HCT116 (cell line): ENCODE measurements at regions not wholly inside any gene's neighbourhood (a gene's known extent, or its start where the extent isn't known, plus 50 kb on each side); places are given as distances from the start of the nearest gene placed in this dataset.

Source experiments
- ATAC-seq: fragments of 200-7000 bp; cut with Tn5 transposase; 2 replicates; pipeline ENCODE4 v1.9.1; 2020; ENCODE audit warnings: mild to moderate bottlenecking, moderate library complexity
- BruUV-seq: library from RNA; stranded (reverse); fragments of 400-500 nt; replicated peaks from 2 replicates; lab custom pipeline; 2021; lab: Mats Ljungman, UMichigan
- CTCF ChIA-PET: fragments of 300-600 bp; sonication (Branson Sonifier 250); formaldehyde crosslinking; loops from one replicate; lab custom pipeline; 2021; ENCODE audit warnings: antibody characterized with exemption; lab: Charles Lee
- POLR2A ChIA-PET: fragments of 300-600, 350-600 bp; sonication (Branson Sonifier 250); formaldehyde crosslinking; loops from one replicate; lab custom pipeline; 2021; ENCODE audit warnings: antibody characterized with exemption; lab: Charles Lee
- RAD21 ChIA-PET, 2 experiments: fragments of 300-600 bp; sonication (Branson Sonifier 250); formaldehyde crosslinking; loops; one replicate each; lab custom pipeline; 2023; ENCODE audit warnings: low total read pairs in 2 of 2; ENCODE audit not compliant: uncharacterized antibody in 2 of 2, unreplicated experiment in 2 of 2, low non-redundant PET in 1 of 2; lab: Charles Lee
- DNase-seq: peaks from one replicate; pipeline ENCODE4 v3.0.0-alpha.2; 2010; ENCODE audit warnings: low read depth, low spot score
- H2AFZ ChIP-seq: fragments of 200-600 bp; shearing (Covaris generic), sonication (generic); 2 replicates; pipeline ENCODE4 v1.6.1; 2017; ENCODE audit warnings: low read depth, mixed run types, mixed read lengths, antibody characterized with exemption, low read length; ENCODE audit not compliant: poor library complexity, severe bottlenecking
- H3K27ac ChIP-seq: 2 replicates; pipeline ENCODE4 v1.5.1; 2012; ENCODE audit warnings: low read depth, low read length
- H3K27me3 ChIP-seq: fragments of 200-600 bp; sonication (generic); 2 replicates; pipeline ENCODE4 v1.6.1; 2016; ENCODE audit warnings: mixed run types, low read length, mixed read lengths; ENCODE audit not compliant: insufficient read depth
- H3K36me3 ChIP-seq, 2 experiments: fragments of 200-500 bp in 1 of 2; fragments of 200-600 bp in 1 of 2; sonication (Bioruptor generic) in 1 of 2; sonication (generic) in 1 of 2; 2 replicates each; pipeline versions ENCODE4 v1.5.1 to v1.6.1; 2014 to 2016; ENCODE audit warnings: low read length in 2 of 2, inconsistent platforms in 1 of 2, mixed read lengths in 1 of 2, mixed run types in 1 of 2; ENCODE audit not compliant: insufficient read depth in 2 of 2, control insufficient read depth in 1 of 2
- H3K4me1 ChIP-seq, 2 experiments: fragments of 200-600 bp in 1 of 2; sonication (generic) in 1 of 2; 2 replicates each; pipeline versions ENCODE4 v1.5.1 to v1.6.1; 2012 to 2017; ENCODE audit warnings: low read length in 2 of 2, inconsistent platforms in 1 of 2, mild to moderate bottlenecking in 1 of 2, mixed read lengths in 1 of 2, mixed run types in 1 of 2, moderate library complexity in 1 of 2; ENCODE audit not compliant: insufficient read depth in 2 of 2, control insufficient read depth in 1 of 2
- H3K4me2 ChIP-seq: fragments of 200-600 bp; sonication (generic); 2 replicates; pipeline ENCODE4 v1.6.1; 2017; ENCODE audit warnings: mixed run types, low read length, mixed read lengths
- H3K4me3 ChIP-seq, 2 experiments: fragments of 200-600 bp in 1 of 2; sonication (generic) in 1 of 2; replicated peaks in 1 of 2; 2 replicates each; pipeline ENCODE4 v1.5.1; 2011 to 2016; ENCODE audit warnings: low read length in 2 of 2, control low read depth in 1 of 2, low read depth in 1 of 2, mild to moderate bottlenecking in 1 of 2, mixed read lengths in 1 of 2, mixed run types in 1 of 2
- H3K79me2 ChIP-seq: fragments of 200-600 bp; sonication (generic); 2 replicates; pipeline ENCODE4 v1.6.1; 2017; ENCODE audit warnings: mild to moderate bottlenecking, mixed run types, low read length, moderate library complexity, mixed read lengths; ENCODE audit not compliant: insufficient read depth
- H3K9ac ChIP-seq: fragments of 200-600 bp; sonication (generic); 2 replicates; pipeline ENCODE4 v1.6.1; 2016; ENCODE audit warnings: low read length, mixed read lengths
- H3K9me2 ChIP-seq: fragments of 200-600 bp; sonication (generic), shearing (Covaris generic); 2 replicates; pipeline ENCODE4 v1.6.1; 2017; ENCODE audit warnings: mixed run types, mild to moderate bottlenecking, moderate library complexity; ENCODE audit not compliant: insufficient read depth
- H3K9me3 ChIP-seq, 2 experiments: fragments of 200-500 bp in 1 of 2; fragments of 200-600 bp in 1 of 2; sonication (Bioruptor generic) in 1 of 2; sonication (generic) in 1 of 2; 2 replicates each; pipeline ENCODE4 v1.6.1; 2014 to 2017; ENCODE audit warnings: low read length in 2 of 2, mixed read lengths in 2 of 2, inconsistent platforms in 1 of 2, low read depth in 1 of 2, mild to moderate bottlenecking in 1 of 2, mixed run types in 1 of 2, moderate library complexity in 1 of 2; ENCODE audit not compliant: control insufficient read depth in 1 of 2, insufficient read depth in 1 of 2
- H4K20me1 ChIP-seq: fragments of 200-600 bp; sonication (generic), shearing (Covaris generic); 2 replicates; pipeline ENCODE4 v1.6.1; 2017; ENCODE audit warnings: mixed run types, mild to moderate bottlenecking, moderate library complexity; ENCODE audit not compliant: insufficient read depth
- ATF3 ChIP-seq: IDR thresholded peaks from 2 replicates; pipeline ENCODE4 v1.6.1; 2012
- CEBPB ChIP-seq: IDR thresholded peaks from 2 replicates; pipeline ENCODE4 v1.6.1; 2012; ENCODE audit warnings: low read depth
- ELF1 ChIP-seq: IDR thresholded peaks from 2 replicates; pipeline ENCODE4 v1.6.1; 2012; ENCODE audit warnings: low read depth, borderline replicate concordance
- EZH2 ChIP-seq: fragments of 200-600 bp; sonication (generic); IDR thresholded peaks from 2 replicates; pipeline ENCODE4 v1.6.1; 2017; ENCODE audit warnings: antibody characterized with exemption, mixed run types
- FOSL1 ChIP-seq: IDR thresholded peaks from 2 replicates; pipeline ENCODE4 v1.6.1; 2012; ENCODE audit warnings: low read depth
- POLR2A ChIP-seq: IDR thresholded peaks from 2 replicates; pipeline ENCODE4 v1.7.0; 2011; ENCODE audit warnings: borderline replicate concordance; ENCODE audit not compliant: insufficient read depth, insufficient read length; ENCODE audit errors: extremely low read depth
- POLR2AphosphoS5 ChIP-seq: IDR thresholded peaks from 2 replicates; pipeline ENCODE4 v1.6.1; 2011; ENCODE audit warnings: mild to moderate bottlenecking, low read depth, low read length, moderate library complexity
- RAD21 ChIP-seq: IDR thresholded peaks from 2 replicates; pipeline ENCODE4 v1.6.1; 2012; ENCODE audit warnings: low read depth, mild to moderate bottlenecking
- SP1 ChIP-seq: IDR thresholded peaks from 2 replicates; pipeline ENCODE4 v1.6.1; 2012; ENCODE audit warnings: low read depth
- SRF ChIP-seq: IDR thresholded peaks from 2 replicates; pipeline ENCODE4 v1.6.1; 2012; ENCODE audit warnings: low read depth
- YY1 ChIP-seq: IDR thresholded peaks from 2 replicates; pipeline ENCODE4 v1.6.1; 2011; ENCODE audit warnings: low read length, low read depth, moderate library complexity, mild to moderate bottlenecking; ENCODE audit not compliant: insufficient replicate concordance; ENCODE audit errors: extremely low read depth
- ZFX ChIP-seq: fragments of 450-650 bp; IDR thresholded peaks from 2 replicates; pipeline ENCODE4 v1.6.1; 2017
- ZNF274 ChIP-seq: fragments of 200-500 bp; sonication (Bioruptor generic); IDR thresholded peaks from 2 replicates; pipeline ENCODE4 v1.6.1; 2014; ENCODE audit warnings: mild to moderate bottlenecking, low read depth, low read length, inconsistent platforms
- intact Hi-C: fragments of 100-400 bp; cut with micrococcal nuclease; formaldehyde crosslinking; loops from 2 replicates; pipeline ENCODE4 v1.10.0; 2022
- TF ChIP-seq, protein P1 (sequence below): IDR thresholded peaks from 2 replicates; pipeline ENCODE4 v1.6.1; 2012; ENCODE audit warnings: low read depth

GRCh38 chr12:92080911-92081285, 64.7 kb downstream of the BTG1 start:
- ChIA-PET CTCF (no interaction called here), POLR2A (no interaction called here), RAD21 (no interaction called here)
- ATAC-seq = peak; percentile 52; the same call in 1 of the 2 replicates
- Histone ChIP-seq H3K79me2 (no peaks in the 10 kb centered on the region), H3K9me3 (no peaks in the 10 kb centered on the region), H3K4me2 (peak overlapping the region; percentile 61), H3K27me3 (no peaks in the 10 kb centered on the region)
- no peak for TF ChIP-seq YY1
- TF ChIP-seq SRF = no peak
- no peak for TF ChIP-seq ZNF274
- TF ChIP-seq EZH2 = no peak
- no peak for TF ChIP-seq RAD21
- TF ChIP-seq ELF1 = no peak
- TF ChIP-seq, protein P1, sequence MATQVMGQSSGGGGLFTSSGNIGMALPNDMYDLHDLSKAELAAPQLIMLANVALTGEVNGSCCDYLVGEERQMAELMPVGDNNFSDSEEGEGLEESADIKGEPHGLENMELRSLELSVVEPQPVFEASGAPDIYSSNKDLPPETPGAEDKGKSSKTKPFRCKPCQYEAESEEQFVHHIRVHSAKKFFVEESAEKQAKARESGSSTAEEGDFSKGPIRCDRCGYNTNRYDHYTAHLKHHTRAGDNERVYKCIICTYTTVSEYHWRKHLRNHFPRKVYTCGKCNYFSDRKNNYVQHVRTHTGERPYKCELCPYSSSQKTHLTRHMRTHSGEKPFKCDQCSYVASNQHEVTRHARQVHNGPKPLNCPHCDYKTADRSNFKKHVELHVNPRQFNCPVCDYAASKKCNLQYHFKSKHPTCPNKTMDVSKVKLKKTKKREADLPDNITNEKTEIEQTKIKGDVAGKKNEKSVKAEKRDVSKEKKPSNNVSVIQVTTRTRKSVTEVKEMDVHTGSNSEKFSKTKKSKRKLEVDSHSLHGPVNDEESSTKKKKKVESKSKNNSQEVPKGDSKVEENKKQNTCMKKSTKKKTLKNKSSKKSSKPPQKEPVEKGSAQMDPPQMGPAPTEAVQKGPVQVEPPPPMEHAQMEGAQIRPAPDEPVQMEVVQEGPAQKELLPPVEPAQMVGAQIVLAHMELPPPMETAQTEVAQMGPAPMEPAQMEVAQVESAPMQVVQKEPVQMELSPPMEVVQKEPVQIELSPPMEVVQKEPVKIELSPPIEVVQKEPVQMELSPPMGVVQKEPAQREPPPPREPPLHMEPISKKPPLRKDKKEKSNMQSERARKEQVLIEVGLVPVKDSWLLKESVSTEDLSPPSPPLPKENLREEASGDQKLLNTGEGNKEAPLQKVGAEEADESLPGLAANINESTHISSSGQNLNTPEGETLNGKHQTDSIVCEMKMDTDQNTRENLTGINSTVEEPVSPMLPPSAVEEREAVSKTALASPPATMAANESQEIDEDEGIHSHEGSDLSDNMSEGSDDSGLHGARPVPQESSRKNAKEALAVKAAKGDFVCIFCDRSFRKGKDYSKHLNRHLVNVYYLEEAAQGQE = no peak
- no peak for TF ChIP-seq ATF3
- no peak for TF ChIP-seq POLR2A
- no peak for TF ChIP-seq FOSL1
- no peak for TF ChIP-seq SP1
- TF ChIP-seq POLR2AphosphoS5 = no peak
- TF ChIP-seq ZFX = no peak
- no peak for TF ChIP-seq CEBPB
- TF ChIP-seq, all 23 proteins: peak for 0
- peaks cover 7 to 37% of the 10 kb centered on the region in 2 experiments; a peak in 3 of 4 replicates for H3K4me1 ChIP-seq
- no peak overlapping the region for H2AFZ ChIP-seq
- H3K36me3 ChIP-seq = no peaks in the 10 kb centered on the region
- H3K27ac ChIP-seq = no peak overlapping the region
- intact Hi-C loops = no loop called here
- no TSS peak for BruUV-seq
- DNase-seq = no peak
- H4K20me1 ChIP-seq = no peaks in the 10 kb centered on the region
- H3K4me3 ChIP-seq = peak overlapping the region in 1 of 2 experiments; percentile 27; a peak in 1 of 4 replicates
- H3K9me2 ChIP-seq = no peaks in the 10 kb centered on the region
- no peak overlapping the region for H3K9ac ChIP-seq
